HCT116 (cell line): ENCODE measurements at regions not wholly inside any gene's neighbourhood (a gene's known extent, or its start where the extent isn't known, plus 50 kb on each side); places are given as distances from the start of the nearest gene placed in this dataset.

ENCODE experiments used
- EGR1 ChIP-seq: IDR thresholded peaks from 2 replicates; pipeline ENCODE4 v1.6.1; 2012; ENCODE audit warnings: low read depth
- MAX ChIP-seq: IDR thresholded peaks from 2 replicates; pipeline ENCODE4 v1.6.1; 2012
- POLR2A ChIP-seq: IDR thresholded peaks from 2 replicates; pipeline ENCODE4 v1.7.0; 2011; ENCODE audit warnings: borderline replicate concordance; ENCODE audit not compliant: insufficient read depth, insufficient read length; ENCODE audit errors: extremely low read depth
- POLR2AphosphoS5 ChIP-seq: IDR thresholded peaks from 2 replicates; pipeline ENCODE4 v1.6.1; 2011; ENCODE audit warnings: mild to moderate bottlenecking, low read depth, low read length, moderate library complexity
- ZNF274 ChIP-seq: fragments of 200-500 bp; sonication (Bioruptor generic); IDR thresholded peaks from 2 replicates; pipeline ENCODE4 v1.6.1; 2014; ENCODE audit warnings: mild to moderate bottlenecking, low read depth, low read length, inconsistent platforms
- TF ChIP-seq, protein P1 (sequence below), 3 experiments: fragments of 200-600 bp in 1 of 3; sonication (generic) in 1 of 3; IDR thresholded peaks in 2 of 3; conservative IDR thresholded peaks in 1 of 3; 2 replicates each; pipeline ENCODE4 v1.5.1; 2012 to 2017; ENCODE audit warnings: low read depth in 2 of 3, low read length in 2 of 3, antibody characterized with exemption in 1 of 3, borderline replicate concordance in 1 of 3, control low read depth in 1 of 3, mild to moderate bottlenecking in 1 of 3, mixed read lengths in 1 of 3, mixed run types in 1 of 3, moderate library complexity in 1 of 3; ENCODE audit not compliant: insufficient read depth in 1 of 3

GRCh38 chr4:18458465-18458864 is 436.9 kb upstream of the LCORL start:
- no peak for TF ChIP-seq ZNF274
- TF ChIP-seq, protein P1, sequence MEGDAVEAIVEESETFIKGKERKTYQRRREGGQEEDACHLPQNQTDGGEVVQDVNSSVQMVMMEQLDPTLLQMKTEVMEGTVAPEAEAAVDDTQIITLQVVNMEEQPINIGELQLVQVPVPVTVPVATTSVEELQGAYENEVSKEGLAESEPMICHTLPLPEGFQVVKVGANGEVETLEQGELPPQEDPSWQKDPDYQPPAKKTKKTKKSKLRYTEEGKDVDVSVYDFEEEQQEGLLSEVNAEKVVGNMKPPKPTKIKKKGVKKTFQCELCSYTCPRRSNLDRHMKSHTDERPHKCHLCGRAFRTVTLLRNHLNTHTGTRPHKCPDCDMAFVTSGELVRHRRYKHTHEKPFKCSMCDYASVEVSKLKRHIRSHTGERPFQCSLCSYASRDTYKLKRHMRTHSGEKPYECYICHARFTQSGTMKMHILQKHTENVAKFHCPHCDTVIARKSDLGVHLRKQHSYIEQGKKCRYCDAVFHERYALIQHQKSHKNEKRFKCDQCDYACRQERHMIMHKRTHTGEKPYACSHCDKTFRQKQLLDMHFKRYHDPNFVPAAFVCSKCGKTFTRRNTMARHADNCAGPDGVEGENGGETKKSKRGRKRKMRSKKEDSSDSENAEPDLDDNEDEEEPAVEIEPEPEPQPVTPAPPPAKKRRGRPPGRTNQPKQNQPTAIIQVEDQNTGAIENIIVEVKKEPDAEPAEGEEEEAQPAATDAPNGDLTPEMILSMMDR (IDR thresholded peaks at IDR 0.05 in 2 of 3, conservative IDR thresholded peaks at IDR 0.05 in 1 of 3; ENCODE audit: borderline replicate concordance in 1 of 3, insufficient read depth in 1 of 3, low read depth in 2 of 3, low read length in 2 of 3) = no peak
- TF ChIP-seq MAX = no peak
- TF ChIP-seq EGR1 = no peak
- no peak for TF ChIP-seq POLR2AphosphoS5
- no peak for TF ChIP-seq POLR2A
